A673 (cell line): ENCODE measurements at regions not wholly inside any gene's neighbourhood (a gene's known extent, or its start where the extent isn't known, plus 50 kb on each side); places are given as distances from the start of the nearest gene placed in this dataset.

Experiments
- BruUV-seq: library from RNA; stranded (reverse); fragments of 400-500 nt; replicated peaks from 2 replicates; lab custom pipeline; 2021; lab: Mats Ljungman, UMichigan
- CTCF ChIA-PET: fragments of 300-600 bp; sonication (Branson Sonifier 250); formaldehyde crosslinking; loops from one replicate; lab custom pipeline; 2022; ENCODE audit warnings: antibody characterized with exemption; lab: Charles Lee
- POLR2A ChIA-PET: fragments of 300-600 bp; sonication (Branson Sonifier 250); formaldehyde crosslinking; loops from one replicate; lab custom pipeline; 2022; ENCODE audit warnings: antibody characterized with exemption; ENCODE audit not compliant: low non-redundant PET; lab: Charles Lee
- DNase-seq: peaks from one replicate; pipeline ENCODE4 v3.0.0-alpha.2; 2015; ENCODE audit warnings: low spot score
- H3K27ac ChIP-seq: fragments of 200-600 bp; sonication (generic); 2 replicates; pipeline ENCODE4 v1.5.1; 2016; ENCODE audit warnings: mixed run types, low read depth, mild to moderate bottlenecking, mixed read lengths, antibody characterized with exemption, low read length; ENCODE audit not compliant: poor library complexity, severe bottlenecking
- H3K27me3 ChIP-seq: fragments of 200-600 bp; sonication (generic); replicated peaks from 2 replicates; pipeline ENCODE4 v1.6.1; 2017; ENCODE audit warnings: mixed run types, low read depth, mild to moderate bottlenecking, mixed read lengths, antibody characterized with exemption, low read length; ENCODE audit not compliant: insufficient read depth, poor library complexity
- H3K36me3 ChIP-seq: fragments of 200-600 bp; sonication (generic); 2 replicates; pipeline ENCODE4 v1.6.1; 2016; ENCODE audit warnings: mixed run types, mild to moderate bottlenecking, mixed read lengths, antibody characterized with exemption, low read length; ENCODE audit not compliant: insufficient read depth, poor library complexity, severe bottlenecking
- H3K4me1 ChIP-seq: fragments of 200-600 bp; sonication (generic); 2 replicates; pipeline ENCODE4 v1.6.1; 2017; ENCODE audit warnings: mixed run types, mild to moderate bottlenecking, mixed read lengths, antibody characterized with exemption, low read length; ENCODE audit not compliant: insufficient read depth, poor library complexity, severe bottlenecking
- H3K4me3 ChIP-seq: fragments of 200-600 bp; sonication (generic); 2 replicates; pipeline ENCODE4 v1.5.1; 2016; ENCODE audit warnings: low read depth, mixed run types, mild to moderate bottlenecking, mixed read lengths, low read length; ENCODE audit not compliant: poor library complexity, severe bottlenecking
- H3K9me3 ChIP-seq: fragments of 200-600 bp; sonication (generic); 2 replicates; pipeline ENCODE4 v1.6.1; 2016; ENCODE audit warnings: mixed run types, low read depth, mild to moderate bottlenecking, mixed read lengths, antibody characterized with exemption, low read length; ENCODE audit not compliant: poor library complexity, severe bottlenecking
- EZH2 ChIP-seq: fragments of 200-600 bp; sonication (generic); IDR thresholded peaks from 2 replicates; pipeline ENCODE4 v1.6.1; 2017; ENCODE audit warnings: borderline replicate concordance, low read depth, mild to moderate bottlenecking, mixed read lengths, antibody characterized with exemption, low read length; ENCODE audit not compliant: poor library complexity, severe bottlenecking
- intact Hi-C: fragments of 100-400 bp; cut with micrococcal nuclease; formaldehyde crosslinking; loops from one replicate; pipeline ENCODE4 v1.10.0; 2022; ENCODE audit not compliant: unreplicated experiment
- TF ChIP-seq, protein P1 (sequence below): fragments of 300-800, 200-600 bp; sonication (generic); conservative IDR thresholded peaks from 2 replicates; pipeline ENCODE4 v1.5.1; 2017; ENCODE audit warnings: low read depth, mild to moderate bottlenecking, antibody characterized with exemption, low read length, moderate library complexity, mixed read lengths

DNA sequence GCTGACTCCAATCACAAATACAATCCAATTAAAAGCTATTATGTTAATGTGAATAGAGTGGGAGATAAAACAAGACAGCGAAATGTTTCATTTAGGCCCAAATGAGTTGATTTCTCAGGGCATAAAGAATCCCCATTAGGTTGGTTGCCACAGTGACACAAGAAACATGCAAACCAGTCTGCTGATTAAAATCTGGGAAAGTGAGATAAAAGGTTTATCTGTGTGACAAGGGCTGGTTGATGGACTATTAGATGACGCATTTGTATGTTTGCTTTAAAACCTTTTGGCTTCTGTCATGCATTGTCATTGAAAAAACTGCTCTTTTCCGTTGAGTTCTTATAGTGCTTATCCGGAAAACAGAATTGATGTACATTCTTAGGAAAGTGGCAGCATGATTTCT, 658.2 kb downstream of the GATA3 start:
- DNase-seq, result no peak
- no peak overlapping the region for H3K4me3 ChIP-seq
- BruUV-seq, result no TSS peak
- no peaks in the 10 kb centered on the region for H3K36me3 ChIP-seq
- no peaks in the 10 kb centered on the region for H3K27me3 ChIP-seq
- H3K4me1 ChIP-seq, result no peaks in the 10 kb centered on the region
- CTCF ChIA-PET, result no interaction called here
- intact Hi-C loops, result no loop called here
- no peak overlapping the region for H3K27ac ChIP-seq
- POLR2A ChIA-PET, result no interaction called here
- no peaks in the 10 kb centered on the region for H3K9me3 ChIP-seq
- TF ChIP-seq, protein P1, sequence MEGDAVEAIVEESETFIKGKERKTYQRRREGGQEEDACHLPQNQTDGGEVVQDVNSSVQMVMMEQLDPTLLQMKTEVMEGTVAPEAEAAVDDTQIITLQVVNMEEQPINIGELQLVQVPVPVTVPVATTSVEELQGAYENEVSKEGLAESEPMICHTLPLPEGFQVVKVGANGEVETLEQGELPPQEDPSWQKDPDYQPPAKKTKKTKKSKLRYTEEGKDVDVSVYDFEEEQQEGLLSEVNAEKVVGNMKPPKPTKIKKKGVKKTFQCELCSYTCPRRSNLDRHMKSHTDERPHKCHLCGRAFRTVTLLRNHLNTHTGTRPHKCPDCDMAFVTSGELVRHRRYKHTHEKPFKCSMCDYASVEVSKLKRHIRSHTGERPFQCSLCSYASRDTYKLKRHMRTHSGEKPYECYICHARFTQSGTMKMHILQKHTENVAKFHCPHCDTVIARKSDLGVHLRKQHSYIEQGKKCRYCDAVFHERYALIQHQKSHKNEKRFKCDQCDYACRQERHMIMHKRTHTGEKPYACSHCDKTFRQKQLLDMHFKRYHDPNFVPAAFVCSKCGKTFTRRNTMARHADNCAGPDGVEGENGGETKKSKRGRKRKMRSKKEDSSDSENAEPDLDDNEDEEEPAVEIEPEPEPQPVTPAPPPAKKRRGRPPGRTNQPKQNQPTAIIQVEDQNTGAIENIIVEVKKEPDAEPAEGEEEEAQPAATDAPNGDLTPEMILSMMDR, result no peak
- TF ChIP-seq EZH2, result no peak

DNA sequence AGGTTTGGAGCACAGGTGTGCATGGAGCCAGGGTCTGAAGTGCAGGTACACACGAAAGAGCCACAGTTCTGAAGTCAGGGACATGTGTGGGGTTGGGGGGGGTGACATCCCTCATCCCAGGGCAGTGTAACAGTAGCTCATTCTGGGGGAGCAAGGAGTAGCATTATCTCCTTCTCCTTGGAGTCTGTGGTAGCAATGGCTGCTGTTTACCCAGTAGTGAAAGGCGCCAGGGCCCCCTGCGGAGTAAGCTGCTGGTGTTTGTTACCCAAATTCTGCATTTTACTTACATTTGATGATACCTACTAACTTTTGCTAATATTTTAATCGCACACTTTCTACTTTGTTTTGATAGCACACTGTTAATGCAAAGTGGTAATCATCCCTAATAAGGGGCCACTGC, 665.5 kb downstream of the GATA3 start:
- H3K4me3 ChIP-seq, result no peak overlapping the region
- DNase-seq, result no peak
- H3K36me3 ChIP-seq, result no peaks in the 10 kb centered on the region
- intact Hi-C loops, result no loop called here
- H3K27me3 ChIP-seq, result no peaks in the 10 kb centered on the region
- H3K9me3 ChIP-seq, result no peaks in the 10 kb centered on the region
- ChIA-PET POLR2A (no interaction called here), CTCF (no interaction called here)
- TF ChIP-seq, protein P1, result no peak
- no peak for TF ChIP-seq EZH2
- H3K27ac ChIP-seq, result no peak overlapping the region
- no peaks in the 10 kb centered on the region for H3K4me1 ChIP-seq
- no TSS peak for BruUV-seq

DNA sequence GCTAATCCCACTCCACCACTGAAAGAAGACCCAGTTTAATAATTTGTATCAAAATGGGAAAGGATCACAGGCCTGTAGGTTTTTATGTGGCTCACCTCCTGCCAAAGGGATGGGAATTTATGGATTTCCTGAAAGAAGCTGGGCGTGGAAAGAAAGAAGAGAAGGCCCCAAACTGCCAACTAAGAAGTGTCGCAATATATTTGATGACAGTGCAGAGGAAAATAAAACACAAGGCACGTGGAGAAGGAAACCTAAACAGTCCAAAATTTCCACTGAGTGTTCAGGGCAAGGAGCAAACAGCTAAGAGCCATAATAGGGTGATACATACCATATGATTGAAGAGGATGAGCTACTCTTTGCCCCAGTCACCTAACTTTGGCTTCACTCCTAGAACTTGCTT, 667.2 kb downstream of the GATA3 start:
- TF ChIP-seq, protein P1, result no peak
- no peak for TF ChIP-seq EZH2
- H3K36me3 ChIP-seq, result no peaks in the 10 kb centered on the region
- no peaks in the 10 kb centered on the region for H3K27me3 ChIP-seq
- no peak overlapping the region for H3K4me3 ChIP-seq
- DNase-seq, result no peak
- no TSS peak for BruUV-seq
- no peak overlapping the region for H3K27ac ChIP-seq
- no peaks in the 10 kb centered on the region for H3K4me1 ChIP-seq
- POLR2A ChIA-PET, result no interaction called here
- CTCF ChIA-PET, result no interaction called here
- no peaks in the 10 kb centered on the region for H3K9me3 ChIP-seq
- intact Hi-C loops, result no loop called here
